ENCODE measurements at regions not wholly inside any gene's neighbourhood (a gene's known extent, or its start where the extent isn't known, plus 50 kb on each side); places are given as distances from the start of the nearest gene placed in this dataset.

GRCh38 chr12:69074556-69075349 lies 141.8 kb upstream of the CPM start:
- Histone ChIP-seq H3K4me1 (replicated peaks) (peaks cover 9% of the 10 kb centered on the region), H3K27me3 (replicated peaks) (no peaks in the 10 kb centered on the region), H3K27ac (no peak overlapping the region), H3K36me3 (no peaks in the 10 kb centered on the region), H3K9me3 (replicated peaks) (no peaks in the 10 kb centered on the region), H3K4me3 (no peak overlapping the region)
- DNase-seq (ENCODE audit: low read depth in 1 of 2, low spot score in 2 of 2): no peak

GRCh38 chr12:69083689-69084088 lies 150.7 kb upstream of the CPM start:
- no peak overlapping the region for H3K4me3 ChIP-seq
- no peaks in the 10 kb centered on the region for H3K36me3 ChIP-seq

GRCh38 chr12:69084816-69085378 lies 151.9 kb upstream of the CPM start:
- Histone ChIP-seq H3K27me3 (replicated peaks) (no peaks in the 10 kb centered on the region), H3K9me3 (replicated peaks) (no peaks in the 10 kb centered on the region), H3K4me1 (replicated peaks) (no peaks in the 10 kb centered on the region), H3K4me3 (no peak overlapping the region), H3K36me3 (no peaks in the 10 kb centered on the region), H3K27ac (no peak overlapping the region)
- DNase-seq (ENCODE audit: low read depth in 1 of 2, low spot score in 2 of 2): no peak

More at GRCh38 chr12:69083689-69084088, 150.7 kb upstream of the CPM start:
- Histone ChIP-seq H3K4me1 (replicated peaks) (no peaks in the 10 kb centered on the region), H3K9me3 (replicated peaks) (no peaks in the 10 kb centered on the region), H3K27ac (no peak overlapping the region), H3K27me3 (replicated peaks) (no peaks in the 10 kb centered on the region)
- DNase-seq (ENCODE audit: low read depth in 1 of 2, low spot score in 2 of 2): no peak

- no peaks in the 10 kb centered on the region for H3K36me3 ChIP-seq
- DNase-seq (ENCODE audit: low read depth in 1 of 2, low spot score in 2 of 2): no peak
- no peaks in the 10 kb centered on the region for H3K27me3 ChIP-seq (replicated peaks)
- H3K4me1 ChIP-seq (replicated peaks): no peaks in the 10 kb centered on the region
- no peak overlapping the region for H3K4me3 ChIP-seq
- H3K9me3 ChIP-seq (replicated peaks): no peaks in the 10 kb centered on the region
- H3K27ac ChIP-seq: no peak overlapping the region
Observed at GRCh38 chr12:69085852-69086251, 152.9 kb upstream of the CPM start.

- DNase-seq (ENCODE audit: low read depth in 1 of 2, low spot score in 2 of 2): no peak
- no peaks in the 10 kb centered on the region for H3K4me1 ChIP-seq (replicated peaks)
- H3K9me3 ChIP-seq (replicated peaks): no peaks in the 10 kb centered on the region
- H3K36me3 ChIP-seq: no peaks in the 10 kb centered on the region
- H3K27ac ChIP-seq: no peak overlapping the region
- no peaks in the 10 kb centered on the region for H3K27me3 ChIP-seq (replicated peaks)
- no peak overlapping the region for H3K4me3 ChIP-seq
Observed at GRCh38 chr12:69087986-69088385, 151.4 kb upstream of the CPSF6 start.

GRCh38 chr12:69090722-69091121 lies 148.6 kb upstream of the CPSF6 start:
- Histone ChIP-seq H3K27ac (no peak overlapping the region), H3K36me3 (no peaks in the 10 kb centered on the region), H3K4me1 (replicated peaks) (no peaks in the 10 kb centered on the region; the same call in 1 of the 2 replicates), H3K27me3 (replicated peaks) (no peaks in the 10 kb centered on the region), H3K9me3 (replicated peaks) (no peaks in the 10 kb centered on the region), H3K4me3 (no peak overlapping the region)
- no peak for DNase-seq (ENCODE audit: low read depth in 1 of 2, low spot score in 2 of 2)

GRCh38 chr12:69091442-69092017 lies 147.8 kb upstream of the CPSF6 start:
- no peak overlapping the region for H3K27ac ChIP-seq
- H3K4me1 ChIP-seq (replicated peaks): peaks cover 7% of the 10 kb centered on the region
- DNase-seq (ENCODE audit: low read depth in 1 of 2, low spot score in 2 of 2): no peak
- no peaks in the 10 kb centered on the region for H3K9me3 ChIP-seq (replicated peaks)
- H3K4me3 ChIP-seq: no peak overlapping the region
- no peaks in the 10 kb centered on the region for H3K36me3 ChIP-seq
- no peaks in the 10 kb centered on the region for H3K27me3 ChIP-seq (replicated peaks)

- Histone ChIP-seq H3K36me3 (no peaks in the 10 kb centered on the region), H3K9me3 (replicated peaks) (no peaks in the 10 kb centered on the region), H3K4me1 (replicated peaks) (peaks cover 13% of the 10 kb centered on the region), H3K27me3 (replicated peaks) (no peaks in the 10 kb centered on the region), H3K27ac (no peak overlapping the region), H3K4me3 (no peak overlapping the region)
- DNase-seq (ENCODE audit: low read depth in 1 of 2, low spot score in 2 of 2): no peak
Observed at GRCh38 chr12:69092137-69092536, 147.2 kb upstream of the CPSF6 start.

GRCh38 chr12:69094606-69095216 lies 144.7 kb upstream of the CPSF6 start:
- no peaks in the 10 kb centered on the region for H3K36me3 ChIP-seq
- H3K4me3 ChIP-seq: no peak overlapping the region
- peaks cover 26% of the 10 kb centered on the region for H3K4me1 ChIP-seq (replicated peaks)
- no peak for DNase-seq (ENCODE audit: low read depth in 1 of 2, low spot score in 2 of 2)
- H3K27me3 ChIP-seq (replicated peaks): no peaks in the 10 kb centered on the region
- H3K27ac ChIP-seq: no peak overlapping the region
- H3K9me3 ChIP-seq (replicated peaks): no peaks in the 10 kb centered on the region

GRCh38 chr12:69095765-69096477 lies 143.4 kb upstream of the CPSF6 start:
- Histone ChIP-seq H3K27me3 (replicated peaks) (no peaks in the 10 kb centered on the region), H3K4me1 (replicated peaks) (peaks cover 26% of the 10 kb centered on the region), H3K4me3 (no peak overlapping the region), H3K36me3 (no peaks in the 10 kb centered on the region), H3K9me3 (replicated peaks) (no peaks in the 10 kb centered on the region), H3K27ac (no peak overlapping the region)
- DNase-seq (ENCODE audit: low read depth in 1 of 2, low spot score in 2 of 2): no peak

- DNase-seq (ENCODE audit: low read depth in 1 of 2, low spot score in 2 of 2): peak in 1 of 2 experiments; percentile 61
- H3K9me3 ChIP-seq (replicated peaks): no peaks in the 10 kb centered on the region
- H3K36me3 ChIP-seq: no peaks in the 10 kb centered on the region
- H3K27me3 ChIP-seq (replicated peaks): no peaks in the 10 kb centered on the region; the same call in 1 of the 2 replicates
- H3K27ac ChIP-seq: no peak overlapping the region
- peaks cover 33% of the 10 kb centered on the region for H3K4me1 ChIP-seq (replicated peaks)
- H3K4me3 ChIP-seq: no peak overlapping the region
Observed at GRCh38 chr12:69096669-69097335, 142.6 kb upstream of the CPSF6 start.

GRCh38 chr12:69097619-69098368 lies 141.6 kb upstream of the CPSF6 start:
- Histone ChIP-seq H3K36me3 (no peaks in the 10 kb centered on the region), H3K27me3 (replicated peaks) (no peaks in the 10 kb centered on the region; the same call in 1 of the 2 replicates), H3K4me1 (replicated peaks) (peaks cover 33% of the 10 kb centered on the region), H3K4me3 (no peak overlapping the region), H3K9me3 (replicated peaks) (no peaks in the 10 kb centered on the region), H3K27ac (no peak overlapping the region; the same call in 1 of the 2 replicates)
- DNase-seq (ENCODE audit: low read depth in 1 of 2, low spot score in 2 of 2): peak in 1 of 2 experiments; percentile 48
